NCI-H1417 treated with DMSO at 0.1 percent for 48 hours (cell line): ENCODE measurements at regions not wholly inside any gene's neighbourhood (a gene's known extent, or its start where the extent isn't known, plus 50 kb on each side); places are given as distances from the start of the nearest gene placed in this dataset.

Experiments
- DNase-seq: peaks from one replicate; lab custom pipeline; 2025; lab: John Stamatoyannopoulos, UW

DNA sequence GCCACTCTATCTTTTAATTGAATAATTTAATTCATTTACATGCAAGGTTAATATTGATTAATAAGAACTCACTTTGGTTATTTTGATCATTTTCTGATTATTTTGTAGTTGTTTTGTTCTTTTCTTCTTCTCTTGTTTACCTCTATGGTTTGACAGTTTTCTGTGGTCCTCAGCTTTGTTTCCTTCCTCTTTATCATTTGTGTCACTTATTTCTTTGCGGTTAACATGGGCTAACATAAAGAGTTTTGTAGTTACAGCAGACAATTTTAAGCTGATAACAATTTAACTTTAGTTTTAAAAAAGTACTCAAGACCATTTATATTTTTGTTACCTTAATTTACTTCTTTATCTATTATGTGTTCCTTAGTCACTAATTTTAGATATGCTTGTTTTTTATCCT, 1032.8 kb upstream of the RAG2 start:
- DNase-seq, result no peak

DNA sequence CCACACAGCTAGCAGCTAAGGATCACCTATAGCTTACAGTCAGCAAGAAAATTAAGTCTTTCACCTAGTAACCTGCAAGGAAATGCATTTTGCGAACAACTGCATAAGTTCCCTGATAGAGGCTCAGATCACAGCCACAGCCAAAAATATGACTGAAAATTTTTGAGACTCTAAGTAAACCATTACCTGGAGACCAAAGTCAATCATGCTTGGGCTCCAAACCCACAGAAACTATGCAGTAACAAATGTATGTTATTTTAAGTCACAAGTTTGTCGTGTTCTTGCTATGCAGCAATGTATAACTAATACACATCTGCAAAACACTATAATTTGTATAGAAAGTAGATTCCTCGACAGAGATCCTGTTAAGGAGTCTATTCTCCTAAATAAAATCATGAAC, 1025.7 kb upstream of the RAG2 start:
- DNase-seq, result no peak

DNA sequence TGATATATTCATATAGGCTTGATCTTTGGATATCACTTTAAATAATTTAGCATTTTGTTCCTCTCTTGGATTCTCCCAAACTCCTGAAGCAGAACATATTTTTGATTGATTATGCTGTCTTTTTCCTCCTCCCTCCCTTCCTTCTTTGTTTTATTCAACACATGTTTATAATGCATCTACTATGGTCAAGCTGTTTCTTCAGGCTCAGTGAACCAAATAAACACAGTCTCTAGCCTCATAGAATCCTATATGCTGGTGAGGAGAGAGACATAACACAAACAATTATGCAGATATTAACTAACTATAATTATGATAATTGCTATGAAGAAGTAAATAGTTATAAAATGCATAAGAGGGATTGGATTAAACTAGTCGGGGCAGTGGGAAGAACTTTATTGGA, 1023.6 kb upstream of the RAG2 start:
- no peak for DNase-seq

DNA sequence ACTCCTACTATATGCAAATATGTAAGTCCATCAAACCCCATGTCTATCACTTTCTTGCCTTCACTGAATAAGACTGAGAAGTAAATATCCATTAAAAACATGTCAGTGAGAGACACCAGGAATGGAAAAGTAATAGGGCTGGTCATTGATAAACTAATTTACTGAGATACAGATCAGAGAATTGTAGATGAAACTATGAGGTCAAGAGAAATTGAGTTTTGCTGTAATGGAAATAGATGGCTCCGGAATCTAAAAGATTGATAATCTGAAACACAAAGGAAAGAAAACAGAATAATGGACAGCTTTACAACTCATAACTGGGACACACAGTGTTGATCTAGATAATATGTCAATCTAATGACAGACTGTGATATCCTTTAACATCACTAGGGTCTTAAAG, 1018.3 kb upstream of the RAG2 start:
- no peak for DNase-seq

DNA sequence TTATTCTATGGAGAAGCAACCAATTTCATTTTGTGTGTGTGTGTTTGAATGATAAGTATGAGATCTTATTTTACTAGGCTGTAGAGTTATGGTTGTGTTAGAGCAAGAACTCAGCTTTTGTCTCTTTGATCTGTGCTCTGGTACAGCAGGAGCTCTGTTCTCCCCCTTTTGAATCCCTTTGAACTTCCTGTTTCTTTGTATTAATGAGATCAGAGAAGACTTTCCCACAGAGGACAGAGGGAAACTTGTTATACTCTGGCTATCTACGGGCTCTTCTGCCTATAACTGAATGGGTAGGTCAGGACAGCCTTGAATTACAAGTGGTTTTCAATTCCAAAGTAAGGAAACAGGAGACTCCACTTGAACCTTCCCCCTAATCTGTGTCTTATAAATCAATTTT, 1015.0 kb upstream of the RAG2 start:
- DNase-seq, result no peak

DNA sequence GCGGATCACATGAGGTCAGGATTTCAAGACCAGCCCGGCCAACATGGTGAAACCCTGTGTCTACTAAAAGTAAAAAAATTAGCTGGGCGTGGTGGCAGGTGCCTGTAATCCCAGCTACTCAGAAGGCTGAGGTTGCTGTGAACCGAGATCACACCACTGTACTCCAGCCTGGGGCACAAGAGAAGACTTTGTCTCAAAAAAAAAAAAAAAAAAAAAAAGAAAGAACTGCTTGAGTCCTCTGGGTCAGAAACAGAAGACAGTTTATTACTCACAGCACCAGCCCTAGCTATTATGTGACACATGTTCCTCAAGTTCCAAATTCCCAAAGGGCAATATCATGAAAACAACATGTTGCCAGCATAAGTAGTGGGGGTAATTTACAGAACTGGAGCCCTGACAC, 1014.1 kb upstream of the RAG2 start:
- DNase-seq, result no peak

DNA sequence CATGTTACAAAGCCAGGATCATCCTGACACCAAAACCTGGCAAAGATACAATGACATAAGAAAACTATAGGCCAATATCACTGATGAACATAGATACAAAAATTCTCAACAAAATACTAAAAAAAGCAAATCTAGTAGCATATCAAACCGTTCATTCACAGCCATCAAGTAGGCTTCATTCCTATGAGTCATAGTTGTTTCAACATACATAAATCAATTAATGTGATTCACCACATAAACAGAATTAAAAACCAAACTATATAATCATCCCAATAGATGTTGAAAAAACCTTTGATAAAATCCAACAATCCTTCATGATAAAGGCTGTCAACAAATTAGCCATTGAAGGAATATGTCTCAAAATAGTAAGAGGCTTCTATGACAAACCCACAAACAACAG, 1007.2 kb upstream of the RAG2 start:
- DNase-seq, result no peak

DNA sequence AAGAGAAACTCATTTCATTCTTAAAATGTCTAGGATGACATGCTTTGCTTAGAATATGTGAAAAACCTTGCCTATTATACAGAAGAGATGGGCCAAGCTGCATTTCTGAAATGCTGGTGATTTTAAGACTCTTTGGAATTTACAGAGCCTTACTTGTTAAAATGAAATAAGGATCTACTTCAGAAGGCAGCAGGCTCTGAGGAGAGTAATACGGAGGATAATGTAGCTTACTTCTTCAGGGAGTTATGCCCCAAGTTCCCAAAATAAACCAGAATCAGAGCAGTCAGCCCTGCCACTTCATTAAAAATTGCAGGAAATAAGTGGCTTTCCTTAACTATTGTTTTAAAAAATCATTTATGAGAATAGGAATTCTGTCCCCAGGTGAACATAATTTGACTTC, 1000.3 kb upstream of the RAG2 start:
- DNase-seq, result no peak

DNA sequence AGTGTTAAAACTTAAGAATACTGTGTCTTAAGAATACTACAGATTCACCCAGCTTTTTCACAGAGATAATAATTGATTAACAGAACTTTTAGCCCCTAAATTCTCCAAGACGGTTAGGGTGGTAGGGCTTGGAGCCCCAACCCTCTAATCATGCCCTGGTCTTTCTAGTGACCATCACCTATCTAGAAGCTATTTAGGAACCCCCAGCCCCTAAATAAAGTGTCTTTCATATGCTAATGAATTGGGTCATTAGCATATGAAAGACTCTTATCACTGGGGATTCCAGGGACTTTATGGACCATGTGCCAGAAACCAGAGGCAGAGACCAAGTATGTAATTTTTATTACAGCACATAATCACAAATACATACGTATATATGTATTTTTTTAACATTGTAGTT, 999.7 kb upstream of the RAG2 start:
- no peak for DNase-seq

DNA sequence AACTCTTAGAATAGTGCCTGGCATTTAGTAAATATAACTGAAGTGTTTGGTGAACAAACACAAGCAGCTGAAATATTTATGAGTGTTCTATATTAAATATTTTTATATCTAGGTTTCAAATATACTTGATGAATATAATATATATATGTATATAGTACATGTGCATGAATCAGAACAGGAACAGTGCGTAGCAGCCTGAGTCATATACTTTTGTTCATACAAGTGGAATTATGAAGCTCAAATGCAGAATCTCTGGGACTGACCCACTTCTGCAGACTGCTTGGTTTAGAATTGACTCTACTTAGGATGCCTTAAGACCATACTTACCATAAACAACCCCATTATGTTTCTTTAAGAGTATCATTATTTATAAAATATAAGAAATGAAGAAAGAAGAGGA, 997.8 kb upstream of the RAG2 start:
- no peak for DNase-seq

DNA sequence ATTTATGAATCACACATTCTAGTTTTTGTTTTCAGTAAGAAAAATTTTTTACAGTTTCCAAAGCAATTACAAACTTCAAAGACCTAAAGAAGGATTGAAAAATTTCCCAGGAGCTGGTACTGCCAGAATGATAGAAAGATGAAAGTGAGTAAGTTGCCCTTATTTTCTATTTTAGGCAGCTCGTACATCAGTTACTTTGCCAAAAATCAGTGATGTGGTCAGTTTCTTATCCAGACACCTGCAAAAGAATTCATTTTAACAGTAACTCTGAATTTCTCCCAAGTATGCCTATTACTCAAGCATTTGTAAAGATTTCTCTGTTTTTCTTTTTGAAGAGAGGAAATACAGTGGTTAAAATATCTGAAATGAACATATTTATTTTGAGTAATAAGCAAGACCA, 976.3 kb upstream of the RAG2 start:
- no peak for DNase-seq

DNA sequence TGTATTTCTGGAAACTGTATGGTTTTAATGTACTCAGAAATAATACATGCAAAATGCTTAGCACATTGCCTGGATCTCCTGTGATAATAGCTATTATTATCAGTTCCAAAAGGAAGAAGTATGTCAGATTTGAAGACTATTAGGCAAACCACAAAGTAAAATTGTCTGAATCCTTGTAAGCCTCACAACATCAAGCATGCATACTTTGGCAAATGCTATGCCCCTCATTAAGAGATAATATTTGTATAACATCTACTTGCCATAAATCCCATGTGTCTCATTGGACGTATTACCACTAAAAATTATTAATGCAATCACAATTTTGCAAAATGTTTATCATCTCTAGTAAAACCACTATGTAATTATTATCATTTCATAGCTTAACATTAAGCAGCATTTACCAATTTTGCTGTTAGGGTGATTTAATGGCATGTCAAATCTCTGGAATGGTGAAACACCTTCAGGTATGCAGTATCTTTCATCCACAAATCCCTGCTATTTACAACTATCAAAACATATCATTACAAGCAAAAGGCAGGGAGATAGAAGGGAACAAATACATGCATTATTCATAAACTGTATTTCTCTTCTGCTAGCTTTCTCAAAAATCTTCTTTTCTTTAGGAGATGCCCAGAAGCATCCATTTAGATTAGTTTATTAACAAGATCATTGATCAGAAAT, 974.6 kb upstream of the RAG2 start:
- DNase-seq, result no peak

DNA sequence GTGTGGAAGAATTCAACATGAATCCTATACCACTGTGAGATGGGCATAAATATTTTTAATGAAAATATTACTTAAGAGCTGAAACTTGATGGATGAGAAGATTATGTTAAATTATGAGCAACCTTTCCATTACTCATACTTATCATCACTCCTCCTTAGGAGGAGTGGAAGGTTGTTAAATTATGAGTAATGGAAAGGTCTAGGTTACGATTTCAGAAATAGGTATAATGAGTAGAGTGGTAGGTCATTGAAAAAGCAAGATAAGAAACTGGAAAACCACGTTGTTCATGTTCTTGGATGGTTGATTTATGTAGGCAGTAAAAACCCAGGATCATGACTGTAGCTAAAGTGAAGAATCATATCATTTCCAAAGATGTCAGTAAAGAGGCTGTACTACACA, 973.2 kb upstream of the RAG2 start:
- no peak for DNase-seq

DNA sequence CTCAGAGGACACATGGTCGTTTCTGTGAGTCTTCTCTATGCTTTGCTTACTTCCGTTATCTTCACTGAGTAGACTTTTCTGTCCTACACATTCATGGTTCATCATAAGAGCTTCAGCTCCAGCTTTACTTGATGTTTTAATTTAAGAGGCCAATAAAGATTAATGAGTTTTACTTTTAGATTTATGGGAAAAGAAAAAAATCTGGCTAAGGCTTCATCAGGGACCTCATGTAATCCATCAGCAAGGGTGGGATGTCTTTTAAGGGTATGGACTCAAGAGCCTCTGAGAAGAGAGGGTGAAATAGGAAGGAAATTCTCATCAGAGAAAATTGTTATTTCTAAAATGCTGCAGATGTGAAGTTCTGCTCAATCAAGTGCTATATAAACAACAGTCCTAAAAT, 963.0 kb upstream of the RAG2 start:
- DNase-seq, result no peak

DNA sequence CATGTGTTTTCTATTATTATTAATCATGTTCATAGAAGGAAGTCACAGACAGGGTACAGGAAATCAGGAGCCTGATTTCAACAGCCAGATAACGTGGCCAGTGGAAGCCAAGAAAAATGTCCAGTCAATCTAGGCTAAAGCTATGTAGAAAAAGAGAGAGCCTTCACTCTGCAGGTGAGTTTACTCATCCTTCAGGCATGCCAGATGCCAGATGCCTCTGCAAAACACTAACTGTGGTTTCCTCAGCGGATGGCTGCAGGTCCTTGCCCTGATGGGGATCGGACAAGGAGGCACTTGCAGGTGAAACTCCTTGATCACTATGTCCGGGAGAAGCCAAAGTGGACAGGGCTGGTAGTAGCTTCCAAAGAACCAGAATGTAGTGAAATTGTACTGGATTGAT, 962.3 kb upstream of the RAG2 start:
- no peak for DNase-seq

DNA sequence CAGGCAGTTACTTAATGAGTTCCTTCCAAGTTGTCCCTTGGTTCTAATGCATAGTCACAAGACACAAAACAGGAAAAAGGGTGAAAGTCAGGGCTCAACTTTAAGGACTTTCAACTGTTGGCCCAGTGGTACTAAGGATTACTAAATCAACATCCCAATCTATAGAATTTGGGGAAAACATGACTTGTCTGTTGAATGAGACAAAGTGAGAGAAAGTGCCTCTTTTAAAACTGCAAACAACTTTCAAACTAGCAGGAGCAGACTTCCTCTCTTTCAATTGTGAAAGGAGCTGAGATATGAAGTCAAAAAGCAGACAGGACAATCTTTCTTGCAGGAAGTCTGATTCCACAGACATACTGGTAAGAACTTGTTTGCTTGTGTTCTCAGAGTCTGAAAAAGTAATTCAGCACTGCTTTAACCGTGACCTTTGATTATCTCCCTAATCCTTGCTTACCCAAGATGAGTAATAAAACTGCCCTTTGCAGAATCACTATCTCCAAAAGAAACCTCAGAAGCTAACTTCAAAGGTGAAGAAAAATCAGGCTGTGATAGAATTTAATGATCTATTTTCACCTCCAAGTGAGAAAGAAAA, 960.7 kb upstream of the RAG2 start:
- DNase-seq, result no peak

DNA sequence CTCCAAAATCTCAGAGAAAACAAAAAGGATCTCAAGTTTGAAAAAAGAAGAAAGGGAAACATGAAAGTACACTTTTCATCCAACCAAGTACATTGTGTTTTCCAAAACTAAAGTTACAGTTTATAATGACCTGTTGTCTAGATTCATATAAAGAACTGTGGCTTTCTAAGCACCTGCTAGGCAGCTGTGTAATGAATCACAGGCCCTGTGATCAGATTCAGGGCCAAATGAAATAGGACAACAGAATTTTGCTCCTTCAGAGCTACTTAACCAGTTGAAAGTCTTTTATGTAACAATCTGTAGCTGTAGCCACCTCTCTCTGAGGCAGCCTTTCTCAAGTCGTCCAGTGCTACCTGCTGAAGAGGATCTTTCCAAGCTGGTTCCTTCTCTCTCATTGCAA, 960.0 kb upstream of the RAG2 start:
- DNase-seq, result no peak

DNA sequence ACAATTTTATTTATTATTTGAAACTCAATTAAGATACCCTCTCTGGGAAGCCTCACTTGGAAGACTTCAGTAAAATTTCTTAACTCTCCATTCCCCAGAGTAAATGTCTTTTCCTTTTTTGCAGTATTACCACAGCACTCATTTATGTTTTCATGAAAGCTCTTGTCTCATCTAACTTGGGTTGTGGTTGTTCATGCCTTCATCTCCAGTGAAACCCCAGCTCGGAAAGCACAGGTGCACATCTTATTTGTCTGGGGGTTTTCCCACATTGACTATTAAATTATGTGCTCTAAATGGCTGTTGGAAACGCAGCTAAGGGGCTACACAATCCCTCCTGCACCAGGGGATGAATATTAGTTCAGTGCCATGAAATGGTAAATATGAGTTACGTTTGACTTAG, 954.2 kb upstream of the RAG2 start:
- DNase-seq, result no peak

DNA sequence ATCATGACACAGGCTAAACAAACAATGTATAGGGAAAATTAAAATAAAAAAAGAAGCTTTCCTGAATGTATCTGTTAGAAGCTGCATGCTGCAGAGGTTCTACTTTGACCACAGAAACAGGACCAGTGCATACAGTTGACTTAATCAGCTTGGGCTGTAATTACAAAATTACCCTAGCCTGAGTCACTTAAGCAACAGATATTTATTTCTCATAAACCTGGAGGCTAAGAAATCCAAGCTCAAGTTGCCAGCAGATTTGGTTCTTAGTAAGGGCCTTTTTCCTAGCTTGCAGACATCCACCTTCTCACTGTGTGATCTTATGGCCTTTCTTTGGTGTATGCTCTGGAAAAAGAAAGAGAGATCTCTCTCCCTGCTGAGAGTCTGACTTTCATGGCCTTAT, 946.5 kb upstream of the RAG2 start:
- no peak for DNase-seq

DNA sequence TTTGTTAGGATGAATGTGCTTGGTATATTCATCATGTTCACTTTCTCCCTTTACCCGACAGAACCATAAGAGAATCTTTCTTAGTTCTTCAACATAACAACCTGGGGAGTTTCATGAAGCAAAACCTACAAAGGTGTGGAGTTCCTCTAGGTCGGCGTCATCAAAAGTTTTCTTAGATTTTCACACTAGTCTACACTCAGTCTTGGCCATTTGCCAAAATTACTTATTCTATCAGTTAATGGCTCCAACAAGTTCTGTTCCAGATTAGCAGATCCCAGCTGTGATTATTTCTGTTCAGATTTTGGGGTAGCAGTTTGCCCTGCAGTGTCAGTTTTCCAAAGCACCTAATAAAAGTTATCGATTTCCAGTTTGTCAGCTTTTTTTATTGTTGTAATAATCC, 935.8 kb upstream of the RAG2 start:
- no peak for DNase-seq

DNA sequence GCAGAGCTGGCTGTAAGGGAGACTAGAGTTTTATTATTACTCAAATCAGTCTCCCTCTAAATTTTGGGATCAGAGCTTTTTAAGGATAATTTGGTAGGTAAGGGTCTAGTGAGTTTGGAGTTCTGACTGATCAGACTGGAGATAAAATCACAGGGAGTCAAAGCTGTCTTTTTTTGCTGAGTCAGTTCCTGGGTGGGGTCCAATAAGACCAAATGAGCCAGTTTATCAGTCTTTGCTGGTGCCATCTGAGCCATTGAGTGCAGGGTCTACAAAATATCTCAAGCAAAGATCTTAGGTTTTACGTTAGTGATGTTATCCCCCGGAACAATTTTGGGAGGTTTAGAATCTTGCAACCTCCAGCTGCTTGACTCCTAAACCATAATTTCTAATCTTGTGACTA, 935.1 kb upstream of the RAG2 start:
- DNase-seq, result no peak

DNA sequence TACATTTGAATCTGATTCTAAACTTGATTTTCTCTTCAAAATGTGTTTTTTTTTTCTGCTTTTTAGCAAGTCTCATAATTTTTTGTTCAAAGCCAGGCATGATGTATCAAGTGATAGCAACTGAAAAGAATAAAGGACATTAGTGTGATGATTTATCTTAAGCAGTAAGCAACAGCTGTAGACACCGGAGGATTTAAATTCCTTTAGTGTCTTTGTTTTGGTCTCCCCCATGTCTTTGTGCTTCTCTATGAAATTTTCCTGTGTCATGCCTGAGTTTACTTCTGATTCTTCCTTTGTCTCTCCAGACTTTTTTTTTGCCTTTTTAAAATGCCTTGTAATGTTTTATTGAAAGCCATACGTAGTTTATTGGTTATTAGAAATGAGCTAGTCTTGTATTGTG, 934.2 kb upstream of the RAG2 start:
- no peak for DNase-seq

DNA sequence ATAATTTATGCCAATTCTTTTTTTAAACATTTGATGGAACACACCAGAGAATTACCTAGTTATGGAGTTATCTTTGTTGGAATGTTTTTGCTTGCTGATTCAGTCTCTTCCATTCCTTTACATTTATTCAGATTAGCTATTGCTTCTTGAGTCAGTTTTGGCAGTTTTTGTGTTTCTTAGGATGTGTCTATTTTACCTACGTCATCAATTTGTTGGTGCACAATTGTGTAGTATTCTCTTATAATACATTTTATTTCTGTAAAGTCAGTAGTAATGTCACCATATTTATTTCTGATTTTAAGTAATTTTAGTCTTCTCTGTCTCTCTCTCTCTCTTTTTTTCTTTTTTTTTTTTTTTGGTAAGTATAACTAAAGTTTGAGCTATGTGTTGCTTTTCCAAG, 929.5 kb upstream of the RAG2 start:
- no peak for DNase-seq

DNA sequence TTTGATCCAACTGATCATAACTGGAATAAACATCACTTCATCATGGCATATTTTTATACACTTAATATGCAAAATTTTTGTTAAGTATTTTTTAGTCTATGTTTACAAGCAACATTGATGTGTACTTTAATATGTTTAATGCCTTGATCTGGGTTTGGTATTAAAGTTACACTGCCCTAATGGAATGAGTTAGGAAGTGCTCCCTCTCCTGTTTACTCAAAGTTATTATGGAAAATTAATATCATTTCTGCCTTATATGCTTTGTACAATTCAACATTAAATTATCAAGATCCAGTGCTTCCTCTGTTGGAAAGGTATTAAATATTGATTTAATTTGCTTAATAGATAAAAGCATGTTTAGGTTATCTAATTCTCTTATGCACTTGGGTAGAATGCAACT, 927.3 kb upstream of the RAG2 start:
- DNase-seq, result no peak

DNA sequence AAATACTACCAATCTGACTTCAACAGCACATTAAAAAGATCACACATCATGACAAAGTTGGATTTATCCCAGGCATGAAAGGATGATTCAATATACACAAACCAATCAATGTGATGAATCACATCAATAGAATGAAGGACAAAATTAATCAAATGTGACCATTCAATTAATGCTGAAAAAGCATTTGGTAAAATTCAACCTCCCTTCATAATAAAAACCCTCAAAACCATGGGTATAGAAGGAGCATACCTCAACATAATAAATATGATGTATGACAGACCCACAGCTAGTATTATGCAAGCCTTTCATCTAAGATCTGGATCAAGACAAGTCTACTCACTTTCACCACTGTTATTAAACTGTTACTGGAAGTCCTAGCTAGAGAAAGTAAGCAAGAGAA, 921.7 kb upstream of the RAG2 start:
- DNase-seq, result no peak
